ENCODE measurements at regions not wholly inside any gene's neighbourhood (a gene's known extent, or its start where the extent isn't known, plus 50 kb on each side); places are given as distances from the start of the nearest gene placed in this dataset.
"Not testable (repeated sequence)": the region's sequence is repeated elsewhere in the genome, so short reads cannot be mapped to it uniquely, and the experiment has no call there.

DNA sequence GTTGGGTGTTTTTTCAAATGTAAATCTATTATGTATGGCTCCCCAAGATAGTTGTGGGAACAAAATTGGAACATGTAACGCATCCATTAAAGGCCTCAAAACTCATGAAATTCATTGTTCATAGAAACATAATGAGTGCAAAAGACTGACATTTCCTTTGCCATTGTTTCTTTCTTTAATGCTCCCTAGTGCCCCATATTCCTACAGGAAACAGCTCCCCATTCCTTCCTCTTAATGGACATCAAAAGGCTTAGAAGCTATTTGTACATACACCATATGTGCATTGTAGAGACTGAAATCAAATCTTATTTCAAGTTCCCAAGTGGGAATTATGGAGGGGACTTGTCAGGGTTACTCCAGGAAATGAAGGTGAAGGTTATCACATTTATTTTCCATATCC, 139.1 kb downstream of the AHR start:
- no peak overlapping the region for H3K4me3 Mint-ChIP-seq
- DNase-seq (ENCODE audit: low read depth, low spot score): no peak
- no peak overlapping the region for H3K27ac Mint-ChIP-seq (ENCODE audit: unreplicated experiment)
- H3K9me3 Mint-ChIP-seq: peaks cover 23% of the 10 kb centered on the region
- TF ChIP-seq, protein P1, sequence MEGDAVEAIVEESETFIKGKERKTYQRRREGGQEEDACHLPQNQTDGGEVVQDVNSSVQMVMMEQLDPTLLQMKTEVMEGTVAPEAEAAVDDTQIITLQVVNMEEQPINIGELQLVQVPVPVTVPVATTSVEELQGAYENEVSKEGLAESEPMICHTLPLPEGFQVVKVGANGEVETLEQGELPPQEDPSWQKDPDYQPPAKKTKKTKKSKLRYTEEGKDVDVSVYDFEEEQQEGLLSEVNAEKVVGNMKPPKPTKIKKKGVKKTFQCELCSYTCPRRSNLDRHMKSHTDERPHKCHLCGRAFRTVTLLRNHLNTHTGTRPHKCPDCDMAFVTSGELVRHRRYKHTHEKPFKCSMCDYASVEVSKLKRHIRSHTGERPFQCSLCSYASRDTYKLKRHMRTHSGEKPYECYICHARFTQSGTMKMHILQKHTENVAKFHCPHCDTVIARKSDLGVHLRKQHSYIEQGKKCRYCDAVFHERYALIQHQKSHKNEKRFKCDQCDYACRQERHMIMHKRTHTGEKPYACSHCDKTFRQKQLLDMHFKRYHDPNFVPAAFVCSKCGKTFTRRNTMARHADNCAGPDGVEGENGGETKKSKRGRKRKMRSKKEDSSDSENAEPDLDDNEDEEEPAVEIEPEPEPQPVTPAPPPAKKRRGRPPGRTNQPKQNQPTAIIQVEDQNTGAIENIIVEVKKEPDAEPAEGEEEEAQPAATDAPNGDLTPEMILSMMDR (conservative IDR thresholded peaks at IDR 0.05): no peak
- H3K36me3 Mint-ChIP-seq (ENCODE audit: low read depth): peaks cover 8% of the 10 kb centered on the region
- no peaks in the 10 kb centered on the region for H3K27me3 Mint-ChIP-seq (ENCODE audit: low read depth)
- peaks cover 21% of the 10 kb centered on the region for H3K4me1 Mint-ChIP-seq

DNA sequence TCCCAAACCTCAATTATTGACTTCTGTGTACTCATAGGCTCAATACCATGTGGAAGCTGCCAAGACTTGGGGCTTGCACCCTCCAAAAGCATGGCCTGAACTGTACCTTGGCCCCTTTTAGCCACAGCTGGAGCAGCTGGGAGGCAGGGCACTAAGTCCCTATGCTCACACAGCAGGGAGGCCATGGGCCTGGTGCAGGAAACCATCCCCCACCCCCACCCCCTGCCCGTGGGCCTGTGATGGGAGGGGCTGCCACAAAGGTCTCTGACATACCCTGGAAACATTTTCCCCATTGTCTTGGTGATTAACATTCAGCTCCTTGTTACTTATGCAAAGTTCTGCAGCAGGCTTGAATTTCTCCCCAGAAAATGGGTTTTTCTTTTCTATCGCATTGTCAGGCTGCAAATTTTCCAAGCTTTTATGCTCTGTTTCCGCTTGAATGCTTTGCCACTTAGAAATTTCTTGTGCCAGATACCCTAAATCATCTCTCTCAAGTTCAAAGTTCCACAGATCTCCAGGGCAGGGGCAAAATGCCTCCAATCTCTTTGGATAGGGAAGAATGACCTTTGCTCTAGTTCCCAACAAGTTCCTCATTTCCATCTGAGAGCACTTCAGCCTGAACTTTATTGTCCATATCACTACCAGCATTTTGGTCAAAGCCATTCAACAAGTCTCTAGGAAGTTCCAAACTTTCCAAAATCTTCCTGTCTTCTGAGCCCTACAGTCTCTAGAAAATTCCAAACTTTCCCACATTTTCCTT, 141.8 kb downstream of the AHR start:
- not testable (repeated sequence) for H3K36me3 Mint-ChIP-seq (ENCODE audit: low read depth); H3K27me3 Mint-ChIP-seq (ENCODE audit: low read depth); H3K4me3 Mint-ChIP-seq; DNase-seq (ENCODE audit: low read depth, low spot score); H3K27ac Mint-ChIP-seq (ENCODE audit: unreplicated experiment)
- Mint-ChIP-seq H3K4me1 (peaks cover 20% of the 10 kb centered on the region), H3K9me3 (peaks cover 19% of the 10 kb centered on the region)

DNA sequence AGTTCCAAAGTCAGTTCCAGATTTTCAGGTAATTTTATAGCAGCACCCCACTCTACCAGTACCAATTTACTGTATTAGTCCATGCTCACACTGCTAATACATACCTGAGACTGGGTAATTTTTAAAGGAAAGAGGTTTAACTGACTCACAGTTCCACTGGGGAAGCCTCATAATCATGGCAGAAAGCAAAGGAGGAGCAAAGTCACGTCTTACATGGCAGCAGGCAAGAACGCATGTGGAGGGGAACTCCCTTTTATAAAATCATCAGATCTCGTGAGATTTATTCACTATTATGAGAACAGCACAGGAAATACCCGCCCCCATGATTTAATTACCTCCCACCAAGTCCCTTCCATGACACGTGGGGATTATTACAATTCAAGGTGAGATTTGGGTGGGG, 142.4 kb downstream of the AHR start:
- peaks cover 17% of the 10 kb centered on the region for H3K9me3 Mint-ChIP-seq
- TF ChIP-seq, protein P1 (conservative IDR thresholded peaks at IDR 0.05): no peak
- H3K27me3 Mint-ChIP-seq (ENCODE audit: low read depth): no peaks in the 10 kb centered on the region
- peaks cover 13% of the 10 kb centered on the region for H3K4me1 Mint-ChIP-seq
- peaks cover 8% of the 10 kb centered on the region for H3K36me3 Mint-ChIP-seq (ENCODE audit: low read depth)
- no peak overlapping the region for H3K27ac Mint-ChIP-seq (ENCODE audit: unreplicated experiment)
- DNase-seq (ENCODE audit: low read depth, low spot score): no peak
- no peak overlapping the region for H3K4me3 Mint-ChIP-seq

DNA sequence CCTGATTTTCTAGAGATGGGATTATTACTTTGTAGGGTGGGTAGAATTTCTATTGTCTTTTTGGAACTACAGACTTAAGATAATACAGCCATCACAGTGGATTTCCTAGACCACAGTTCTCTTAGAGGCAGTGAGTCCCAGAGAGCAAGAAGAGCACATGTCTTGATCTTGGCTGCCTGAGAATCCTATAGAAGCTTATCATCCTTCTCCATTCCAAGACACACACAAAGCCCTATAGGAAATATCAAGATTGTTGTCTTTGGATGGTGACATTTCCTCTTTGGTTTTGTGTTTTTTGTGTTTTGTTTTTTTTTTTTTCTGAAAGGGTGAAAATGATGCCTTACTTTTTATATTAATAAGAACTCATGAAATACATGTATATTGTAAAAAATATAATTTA, 143.1 kb downstream of the AHR start:
- Mint-ChIP-seq H3K27ac (ENCODE audit: unreplicated experiment) (no peak overlapping the region), H3K9me3 (peaks cover 16% of the 10 kb centered on the region), H3K4me1 (peaks cover 6% of the 10 kb centered on the region), H3K4me3 (no peak overlapping the region), H3K36me3 (ENCODE audit: low read depth) (peaks cover 6% of the 10 kb centered on the region), H3K27me3 (ENCODE audit: low read depth) (no peaks in the 10 kb centered on the region)
- TF ChIP-seq, protein P1 (conservative IDR thresholded peaks at IDR 0.05): no peak
- no peak for DNase-seq (ENCODE audit: low read depth, low spot score)

DNA sequence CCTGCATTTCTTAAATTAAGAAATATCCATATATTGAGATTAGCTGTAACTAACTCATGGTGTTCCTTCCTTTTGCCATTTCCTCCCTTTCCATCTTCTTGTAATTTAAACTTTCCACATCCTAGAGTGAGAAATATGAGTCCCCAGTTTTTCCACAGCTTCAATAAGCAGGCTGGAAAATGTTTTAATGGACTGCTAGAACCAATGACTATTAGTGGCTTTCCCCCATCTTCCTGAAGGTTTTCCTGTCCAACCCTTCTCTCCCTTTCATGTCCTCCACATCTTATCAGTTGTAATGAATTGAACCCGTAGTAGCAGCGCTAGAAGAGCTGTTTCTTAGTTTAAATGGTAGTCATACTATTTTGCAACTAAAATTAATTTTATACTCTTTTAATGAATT, 145.7 kb downstream of the AHR start:
- H3K27me3 Mint-ChIP-seq (ENCODE audit: low read depth): no peaks in the 10 kb centered on the region
- TF ChIP-seq, protein P1 (conservative IDR thresholded peaks at IDR 0.05): no peak
- H3K27ac Mint-ChIP-seq (ENCODE audit: unreplicated experiment): no peak overlapping the region
- peaks cover 6% of the 10 kb centered on the region for H3K4me1 Mint-ChIP-seq
- no peak for DNase-seq (ENCODE audit: low read depth, low spot score)
- H3K4me3 Mint-ChIP-seq: no peak overlapping the region
- H3K9me3 Mint-ChIP-seq: peaks cover 24% of the 10 kb centered on the region
- peaks cover 12% of the 10 kb centered on the region for H3K36me3 Mint-ChIP-seq (ENCODE audit: low read depth)

DNA sequence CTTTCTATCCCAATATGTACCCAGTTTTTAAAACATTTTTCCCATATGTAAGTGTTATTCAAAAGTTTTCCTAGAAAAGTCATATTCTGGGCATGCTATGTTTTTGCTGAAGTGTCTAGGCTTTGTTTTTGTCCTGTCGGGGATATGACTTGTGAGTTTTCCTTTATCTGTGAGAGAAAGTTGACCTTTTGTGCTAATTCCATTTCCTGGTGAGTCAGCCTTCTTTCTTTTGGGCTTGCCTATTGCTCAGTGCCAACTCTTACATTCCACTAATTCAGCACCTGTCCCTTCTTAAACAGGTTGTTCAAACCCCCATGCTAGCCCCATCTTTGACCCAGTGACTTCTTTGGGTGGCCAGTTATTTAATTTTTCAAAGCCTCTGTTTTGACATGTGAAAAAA, 146.2 kb downstream of the AHR start:
- peaks cover 12% of the 10 kb centered on the region for H3K36me3 Mint-ChIP-seq (ENCODE audit: low read depth)
- no peaks in the 10 kb centered on the region for H3K27me3 Mint-ChIP-seq (ENCODE audit: low read depth)
- no peak overlapping the region for H3K27ac Mint-ChIP-seq (ENCODE audit: unreplicated experiment)
- no peak overlapping the region for H3K4me3 Mint-ChIP-seq
- H3K4me1 Mint-ChIP-seq: peaks cover 6% of the 10 kb centered on the region
- DNase-seq (ENCODE audit: low read depth, low spot score): no peak
- TF ChIP-seq, protein P1 (conservative IDR thresholded peaks at IDR 0.05): no peak
- peaks cover 24% of the 10 kb centered on the region for H3K9me3 Mint-ChIP-seq

All from neural crest cell (in vitro differentiated cells).